Colonic mucosa (tissue), 4 donors: ENCODE measurements at regions not wholly inside any gene's neighbourhood (a gene's known extent, or its start where the extent isn't known, plus 50 kb on each side); places are given as distances from the start of the nearest gene placed in this dataset.

Experiments
- DNase-seq: peaks from one replicate; pipeline ENCODE4 v3.0.0-alpha.2; 2020
- H3K27ac ChIP-seq: fragments of 200-600 bp; one replicate; pipeline ENCODE4 v1.8.0; 2021
- H3K27me3 ChIP-seq: fragments of 200-600 bp; one replicate; pipeline ENCODE4 v1.8.0; 2021
- H3K36me3 ChIP-seq: fragments of 200-600 bp; one replicate; pipeline ENCODE4 v1.8.0; 2021
- H3K4me1 ChIP-seq: fragments of 200-600 bp; one replicate; pipeline ENCODE4 v1.8.0; 2021; ENCODE audit warnings: mild to moderate bottlenecking
- H3K4me3 ChIP-seq: fragments of 200-600 bp; one replicate; pipeline ENCODE4 v1.8.0; 2021
- H3K9ac ChIP-seq, 2 donors: one replicate each; pipeline ENCODE4 v1.7.0; 2013; ENCODE audit warnings: control low read depth in 2 of 2, low read depth in 2 of 2, low read length in 2 of 2
- H3K9me3 ChIP-seq: fragments of 200-600 bp; one replicate; pipeline ENCODE4 v1.8.0; 2021
- intact Hi-C: fragments of 100-400 bp; cut with DNase I; formaldehyde crosslinking; loops from one replicate; pipeline ENCODE4 v1.14.1; 2022
- TF ChIP-seq, protein P1 (sequence below): fragments of 200-600 bp; IDR thresholded peaks from one replicate; pipeline ENCODE4 v1.8.0; 2022; ENCODE audit warnings: antibody characterized with exemption, mild to moderate bottlenecking
- donor health status: healthy.
- donor health status: DM: no; HTN: no; CAD: no.
- donor health status: DM: no; HTN: no; CAD: no.

DNA sequence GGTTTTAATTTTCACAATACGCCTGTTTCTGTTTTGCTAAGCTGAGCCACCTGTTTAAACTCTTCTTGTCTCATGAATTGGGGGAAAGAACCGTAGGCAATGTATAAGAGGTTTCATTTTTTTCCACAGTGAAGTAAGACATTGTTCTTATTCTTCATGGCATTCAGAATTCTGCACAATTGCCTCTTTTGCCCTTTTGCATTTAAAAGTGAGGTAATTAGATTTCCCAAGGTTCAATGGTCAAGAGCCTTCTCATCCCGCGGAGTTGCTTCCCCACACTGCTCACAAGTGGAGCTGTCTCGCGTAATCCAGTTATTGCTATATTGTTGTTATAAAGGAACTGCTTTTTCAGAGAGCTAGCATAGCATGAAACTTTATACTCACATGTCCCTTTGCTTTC is 90.9 kb upstream of the SPRY1 start:
- TF ChIP-seq, protein P1, sequence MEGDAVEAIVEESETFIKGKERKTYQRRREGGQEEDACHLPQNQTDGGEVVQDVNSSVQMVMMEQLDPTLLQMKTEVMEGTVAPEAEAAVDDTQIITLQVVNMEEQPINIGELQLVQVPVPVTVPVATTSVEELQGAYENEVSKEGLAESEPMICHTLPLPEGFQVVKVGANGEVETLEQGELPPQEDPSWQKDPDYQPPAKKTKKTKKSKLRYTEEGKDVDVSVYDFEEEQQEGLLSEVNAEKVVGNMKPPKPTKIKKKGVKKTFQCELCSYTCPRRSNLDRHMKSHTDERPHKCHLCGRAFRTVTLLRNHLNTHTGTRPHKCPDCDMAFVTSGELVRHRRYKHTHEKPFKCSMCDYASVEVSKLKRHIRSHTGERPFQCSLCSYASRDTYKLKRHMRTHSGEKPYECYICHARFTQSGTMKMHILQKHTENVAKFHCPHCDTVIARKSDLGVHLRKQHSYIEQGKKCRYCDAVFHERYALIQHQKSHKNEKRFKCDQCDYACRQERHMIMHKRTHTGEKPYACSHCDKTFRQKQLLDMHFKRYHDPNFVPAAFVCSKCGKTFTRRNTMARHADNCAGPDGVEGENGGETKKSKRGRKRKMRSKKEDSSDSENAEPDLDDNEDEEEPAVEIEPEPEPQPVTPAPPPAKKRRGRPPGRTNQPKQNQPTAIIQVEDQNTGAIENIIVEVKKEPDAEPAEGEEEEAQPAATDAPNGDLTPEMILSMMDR, result no peak
- H3K36me3 ChIP-seq, result no peaks in the 10 kb centered on the region
- H3K4me3 ChIP-seq, result no peak overlapping the region
- no peaks in the 10 kb centered on the region for H3K9me3 ChIP-seq
- intact Hi-C loops, result no loop called here
- no peak overlapping the region for H3K27ac ChIP-seq
- H3K9ac ChIP-seq, result no peak overlapping the region
- no peaks in the 10 kb centered on the region for H3K27me3 ChIP-seq
- no peak for DNase-seq
- H3K4me1 ChIP-seq, result no peaks in the 10 kb centered on the region

DNA sequence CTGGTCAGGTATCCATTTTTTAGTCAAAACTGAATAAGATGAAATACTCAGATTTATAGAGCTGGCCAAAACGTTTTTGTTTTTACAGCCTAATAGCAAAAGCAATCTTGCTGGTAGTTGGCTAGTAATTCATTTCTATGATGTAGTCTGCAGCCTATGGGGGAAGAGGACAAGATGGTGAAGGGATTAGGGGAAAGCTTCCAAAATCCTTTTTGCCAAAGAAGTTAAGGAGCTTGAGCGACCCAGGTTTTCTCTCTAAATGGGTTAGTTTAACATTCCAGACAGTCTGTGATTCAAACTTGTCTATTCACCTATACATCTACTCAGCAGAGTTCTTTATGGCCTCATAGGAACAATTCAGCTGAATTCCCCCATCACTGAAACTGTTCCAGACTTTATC is 89.8 kb upstream of the SPRY1 start:
- intact Hi-C loops, result no loop called here
- TF ChIP-seq, protein P1, result no peak
- H3K9me3 ChIP-seq, result no peaks in the 10 kb centered on the region

DNA sequence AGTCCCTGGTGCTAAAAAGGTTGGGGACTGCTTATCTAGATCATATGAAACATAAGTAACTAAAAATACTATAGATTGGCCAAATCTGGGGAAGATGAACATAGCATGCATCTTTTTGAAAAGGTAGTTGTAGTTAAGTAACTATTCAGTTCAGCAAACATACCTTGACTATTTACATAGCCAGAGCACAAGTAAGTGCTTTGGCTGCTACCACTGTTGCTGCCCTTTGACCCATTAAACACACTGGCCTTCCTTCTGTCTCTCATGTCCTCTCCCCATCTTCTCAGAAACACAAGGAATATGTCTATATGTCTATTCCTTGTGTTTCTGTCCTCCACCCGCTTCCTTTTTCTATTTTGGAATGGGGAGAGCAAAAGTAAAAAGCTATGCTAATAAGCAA is 87.9 kb upstream of the SPRY1 start:
- no peak overlapping the region for H3K9ac ChIP-seq
- no peaks in the 10 kb centered on the region for H3K36me3 ChIP-seq
- no peak overlapping the region for H3K4me3 ChIP-seq
- H3K27me3 ChIP-seq, result no peaks in the 10 kb centered on the region
- H3K4me1 ChIP-seq, result no peaks in the 10 kb centered on the region
- no peak overlapping the region for H3K27ac ChIP-seq
- intact Hi-C loops, result no loop called here
- TF ChIP-seq, protein P1, result no peak
- DNase-seq, result no peak
- H3K9me3 ChIP-seq, result no peaks in the 10 kb centered on the region

More for the DNA sequence above, 89.8 kb upstream of the SPRY1 start:
- Histone ChIP-seq H3K36me3 (no peaks in the 10 kb centered on the region), H3K4me3 (no peak overlapping the region), H3K27ac (no peak overlapping the region), H3K4me1 (no peaks in the 10 kb centered on the region), H3K9ac (no peak overlapping the region), H3K27me3 (no peaks in the 10 kb centered on the region)
- no peak for DNase-seq

DNA sequence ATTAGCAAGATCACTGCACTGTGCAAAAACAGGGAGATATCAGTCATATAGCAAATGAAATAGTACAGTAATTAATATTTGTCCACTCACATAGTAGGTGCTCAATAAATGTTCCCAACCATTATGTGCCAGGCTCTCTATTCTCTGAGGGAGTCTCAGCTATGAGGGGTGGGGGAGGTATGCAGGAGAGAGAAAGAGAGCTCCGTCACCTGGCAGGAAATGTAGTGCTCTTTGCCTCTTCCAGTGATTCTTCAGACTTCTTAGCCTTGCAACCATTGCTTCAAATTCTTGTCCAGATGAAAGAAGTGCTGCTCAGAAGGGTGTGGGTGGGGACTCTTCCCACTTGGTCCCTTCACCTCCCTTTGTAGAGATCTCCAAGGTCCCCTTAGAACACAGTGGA is 84.5 kb upstream of the SPRY1 start:
- no peaks in the 10 kb centered on the region for H3K36me3 ChIP-seq
- DNase-seq, result no peak
- no peak overlapping the region for H3K9ac ChIP-seq
- intact Hi-C loops, result no loop called here
- no peaks in the 10 kb centered on the region for H3K4me1 ChIP-seq
- H3K27me3 ChIP-seq, result no peaks in the 10 kb centered on the region
- TF ChIP-seq, protein P1, result no peak
- H3K4me3 ChIP-seq, result no peak overlapping the region
- no peaks in the 10 kb centered on the region for H3K9me3 ChIP-seq
- no peak overlapping the region for H3K27ac ChIP-seq

DNA sequence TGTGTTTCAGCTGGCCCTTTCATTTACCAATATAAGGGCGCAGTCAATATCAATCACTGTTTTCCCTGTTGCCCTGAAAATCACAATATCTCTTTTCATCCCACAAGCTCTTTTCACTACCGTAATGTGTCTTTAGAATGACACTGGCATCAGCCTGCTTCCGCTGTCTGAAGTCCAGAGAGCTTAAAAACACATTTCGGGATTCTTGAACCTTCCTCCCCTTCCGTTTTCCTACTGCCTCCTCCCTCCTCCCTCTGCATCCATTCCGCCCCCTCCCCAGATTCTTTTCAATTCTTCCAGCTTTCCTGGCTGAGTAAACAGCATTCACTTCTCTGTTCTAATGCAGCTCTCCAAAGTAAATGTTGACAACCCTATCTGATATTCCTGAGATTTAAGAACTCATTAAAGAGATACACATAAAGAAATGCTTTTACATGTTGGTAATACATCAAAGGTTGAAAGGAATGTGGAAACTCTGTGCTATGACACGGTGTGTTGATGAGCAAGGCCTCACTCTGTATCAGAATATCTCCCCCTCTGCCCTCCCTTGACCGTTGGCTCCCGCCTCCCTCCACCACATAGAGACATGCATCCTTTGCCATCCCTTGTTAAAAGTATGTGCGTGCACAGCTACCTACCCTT is 83.5 kb upstream of the SPRY1 start:
- intact Hi-C loops, result no loop called here

More for the DNA sequence above, 83.5 kb upstream of the SPRY1 start:
- H3K4me3 ChIP-seq, result no peak overlapping the region
- H3K36me3 ChIP-seq, result no peaks in the 10 kb centered on the region
- H3K27ac ChIP-seq, result no peak overlapping the region
- no peaks in the 10 kb centered on the region for H3K27me3 ChIP-seq
- no peak for DNase-seq
- no peaks in the 10 kb centered on the region for H3K4me1 ChIP-seq
- no peak overlapping the region for H3K9ac ChIP-seq
- TF ChIP-seq, protein P1, result no peak
- H3K9me3 ChIP-seq, result no peaks in the 10 kb centered on the region
